Lung (tissue), 11 donors: ENCODE measurements at regions not wholly inside any gene's neighbourhood (a gene's known extent, or its start where the extent isn't known, plus 50 kb on each side); places are given as distances from the start of the nearest gene placed in this dataset.

Source experiments
- ATAC-seq: fragments of 200-7000 bp; cut with Tn5 transposase; one replicate; pipeline ENCODE4 v1.9.1; 2020; ENCODE audit warnings: moderate number of reproducible peaks; ENCODE audit not compliant: insufficient read depth, low FRiP score
- DNase-seq, 3 donors: peaks; one replicate each; pipeline ENCODE4 v3.0.0-alpha.2; 2013 to 2017
- H3K27ac ChIP-seq, 2 donors: one replicate each; pipeline ENCODE4 v1.5.1; 2013; ENCODE audit warnings: mild to moderate bottlenecking in 2 of 2, moderate library complexity in 2 of 2, control low read depth in 1 of 2, inconsistent platforms in 1 of 2, low read depth in 1 of 2, low read length in 1 of 2
- H3K27me3 ChIP-seq, 3 donors: one replicate each; pipeline ENCODE4 v1.5.1; 2013; ENCODE audit warnings: low read length in 2 of 3; ENCODE audit not compliant: control insufficient read depth in 3 of 3, insufficient read depth in 3 of 3
- H3K36me3 ChIP-seq, 4 donors: one replicate each; pipeline ENCODE4 v1.5.1; 2013; ENCODE audit warnings: low read length in 4 of 4, mild to moderate bottlenecking in 1 of 4, moderate library complexity in 1 of 4; ENCODE audit not compliant: control insufficient read depth in 4 of 4, insufficient read depth in 4 of 4
- H3K4me1 ChIP-seq, 5 donors: one replicate each; pipeline ENCODE4 v1.5.1; 2013; ENCODE audit warnings: low read length in 5 of 5, mild to moderate bottlenecking in 2 of 5, moderate library complexity in 1 of 5; ENCODE audit not compliant: control insufficient read depth in 5 of 5, insufficient read depth in 5 of 5
- H3K4me3 ChIP-seq: one replicate; pipeline ENCODE4 v1.5.1; 2013; ENCODE audit warnings: mild to moderate bottlenecking, control low read depth, moderate library complexity
- H3K9ac ChIP-seq, 2 donors: one replicate each; pipeline ENCODE4 v1.5.1; 2013; ENCODE audit warnings: low read length in 2 of 2, control low read depth in 1 of 2; ENCODE audit not compliant: insufficient read depth in 1 of 2
- H3K9me3 ChIP-seq, 4 donors: one replicate each; pipeline ENCODE4 v1.5.1; 2013; ENCODE audit warnings: low read length in 3 of 4, mild to moderate bottlenecking in 1 of 4, moderate library complexity in 1 of 4; ENCODE audit not compliant: control insufficient read depth in 4 of 4, insufficient read depth in 3 of 4
- CTCF ChIP-seq: IDR thresholded peaks from 2 replicates; pipeline ENCODE4 v1.5.1; 2012; ENCODE audit warnings: mild to moderate bottlenecking; ENCODE audit errors: control extremely low read depth, extremely low read depth
- WGBS, 2 donors: extraction: QIAGEN DNeasy Blood & Tissue Kit; methylation state at CpG; one replicate each; pipeline ENCODE4 v1.1.7; 2013; 5-methylcytosine and 5-hydroxymethylcytosine counted together
- donor health status: control.
- donor health status: control.
- donor health status: Bipolar disorder and iron deficiency.
- donor health status: healthy.
- donor health status: DM: yes; HTN: yes; CAD: no.

- H3K27ac ChIP-seq = no peak overlapping the region
- H3K9ac ChIP-seq = no peak overlapping the region
- H3K4me3 ChIP-seq = no peak overlapping the region
- DNase-seq (no peak), ATAC-seq (no peak)
- no peaks in the 10 kb centered on the region for H3K4me1 ChIP-seq
- 57 to 65% methylated on average over 7 of the region's 7 CpGs for WGBS, 2 donors
- H3K27me3 ChIP-seq = no peaks in the 10 kb centered on the region
- peaks cover 0 to 2% (median 0%) of the 10 kb centered on the region in 4 donors for H3K9me3 ChIP-seq
- H3K36me3 ChIP-seq = no peaks in the 10 kb centered on the region
- no peak for TF ChIP-seq CTCF
Measured at GRCh38 chr12:11981121-11981733, 89.5 kb upstream of the BCL2L14 start.

GRCh38 chr12:11984417-11984816 is 86.3 kb upstream of the BCL2L14 start:
- Histone ChIP-seq H3K4me3 (no peak overlapping the region), H3K27me3 (no peaks in the 10 kb centered on the region), H3K9me3 (no peaks in the 10 kb centered on the region), H3K27ac (no peak overlapping the region), H3K9ac (no peak overlapping the region), H3K4me1 (no peaks in the 10 kb centered on the region), H3K36me3 (no peaks in the 10 kb centered on the region)
- 84 to 90% methylated on average over 3 of the region's 3 CpGs for WGBS, 2 donors
- TF ChIP-seq CTCF = no peak
- DNase-seq (no peak), ATAC-seq (no peak)

- H3K9ac ChIP-seq = no peak overlapping the region
- no peak overlapping the region for H3K4me3 ChIP-seq
- ATAC-seq = no peak
- TF ChIP-seq CTCF = no peak
- 82 to 87% methylated on average over 5 of the region's 5 CpGs for WGBS, 2 donors
- H3K4me1 ChIP-seq = no peaks in the 10 kb centered on the region
- H3K9me3 ChIP-seq = no peaks in the 10 kb centered on the region
- no peak for DNase-seq
- H3K36me3 ChIP-seq = no peaks in the 10 kb centered on the region
- H3K27me3 ChIP-seq = no peaks in the 10 kb centered on the region
- H3K27ac ChIP-seq = no peak overlapping the region
Measured at GRCh38 chr12:11986165-11986564, 84.6 kb upstream of the BCL2L14 start.

- ATAC-seq = no peak
- Histone ChIP-seq H3K4me1 (peaks cover 0 to 1% (median 0%) of the 10 kb centered on the region in 5 donors), H3K9me3 (peaks cover 0 to 2% (median 0%) of the 10 kb centered on the region in 4 donors), H3K9ac (no peak overlapping the region), H3K4me3 (no peak overlapping the region), H3K27ac (no peak overlapping the region), H3K36me3 (no peaks in the 10 kb centered on the region), H3K27me3 (no peaks in the 10 kb centered on the region)
- DNase-seq = no peak
- 84 to 90% methylated on average over 4 of the region's 4 CpGs for WGBS, 2 donors
- no peak for TF ChIP-seq CTCF
Measured at GRCh38 chr12:11987901-11988300, 82.8 kb upstream of the BCL2L14 start.
